ENCODE measurements at regions not wholly inside any gene's neighbourhood (a gene's known extent, or its start where the extent isn't known, plus 50 kb on each side); places are given as distances from the start of the nearest gene placed in this dataset.

GRCh38 chr5:155472780-155473179, 459.2 kb downstream of the KIF4B start:
- Histone ChIP-seq H2AFZ (ENCODE audit: low read length) (no peak overlapping the region), H3K9me2 (ENCODE audit: insufficient read depth, low read length) (no peaks in the 10 kb centered on the region), H3K4me3 (ENCODE audit: low read depth, low read length, poor library complexity, severe bottlenecking) (no peak overlapping the region), H3K27ac (ENCODE audit: low read depth, low read length, poor library complexity, severe bottlenecking) (no peak overlapping the region), H3K4me2 (ENCODE audit: low read length) (no peak overlapping the region), H3K9me3 (ENCODE audit: low read length) (no peaks in the 10 kb centered on the region), H3K79me2 (ENCODE audit: insufficient read depth, low read depth, low read length) (no peaks in the 10 kb centered on the region), H4K20me1 (ENCODE audit: insufficient read depth, low read length) (no peaks in the 10 kb centered on the region), H3K36me3 (ENCODE audit: insufficient read depth, low read length) (no peaks in the 10 kb centered on the region), H3K4me1 (ENCODE audit: insufficient read depth, low read length, poor library complexity, severe bottlenecking) (no peaks in the 10 kb centered on the region)
- ChIA-PET CTCF (ENCODE audit: unreplicated experiment) (no interaction called here), POLR2A (interaction anchor here (0.5 kb wide), 1 partner anchor 444 kb away, joined by 3 read pairs; no protein-coding TSS in a partner anchor)
- no TSS peak for BruUV-seq (replicated peaks)
- intact Hi-C loops (cut with micrococcal nuclease; ENCODE audit: unreplicated experiment), result no loop called here
- TF ChIP-seq EZH2phosphoT487 (IDR thresholded peaks at IDR 0.05; ENCODE audit: borderline replicate concordance, low read depth, low read length) (no peak), CTCF (conservative IDR thresholded peaks at IDR 0.05; ENCODE audit: low read length) (no peak)
- DNase-seq (ENCODE audit: low spot score), result no peak

GRCh38 chr5:155475318-155475717, 461.8 kb downstream of the KIF4B start:
- no peak overlapping the region for H2AFZ ChIP-seq (ENCODE audit: low read length)
- H3K4me1 ChIP-seq (ENCODE audit: insufficient read depth, low read length, poor library complexity, severe bottlenecking), result no peaks in the 10 kb centered on the region
- H3K36me3 ChIP-seq (ENCODE audit: insufficient read depth, low read length), result no peaks in the 10 kb centered on the region
- no peaks in the 10 kb centered on the region for H4K20me1 ChIP-seq (ENCODE audit: insufficient read depth, low read length)
- DNase-seq (ENCODE audit: low spot score), result no peak
- ChIA-PET CTCF (ENCODE audit: unreplicated experiment) (no interaction called here), POLR2A (no interaction called here)
- BruUV-seq (replicated peaks), result no TSS peak
- H3K9me3 ChIP-seq (ENCODE audit: low read length), result no peaks in the 10 kb centered on the region
- H3K79me2 ChIP-seq (ENCODE audit: insufficient read depth, low read depth, low read length), result no peaks in the 10 kb centered on the region
- H3K4me3 ChIP-seq (ENCODE audit: low read depth, low read length, poor library complexity, severe bottlenecking), result no peak overlapping the region
- intact Hi-C loops (cut with micrococcal nuclease; ENCODE audit: unreplicated experiment), result no loop called here
- no peak for TF ChIP-seq EZH2phosphoT487 (IDR thresholded peaks at IDR 0.05; ENCODE audit: borderline replicate concordance, low read depth, low read length)
- no peak for TF ChIP-seq CTCF (conservative IDR thresholded peaks at IDR 0.05; ENCODE audit: low read length)
- H3K27ac ChIP-seq (ENCODE audit: low read depth, low read length, poor library complexity, severe bottlenecking), result no peak overlapping the region
- H3K4me2 ChIP-seq (ENCODE audit: low read length), result no peak overlapping the region
- H3K9me2 ChIP-seq (ENCODE audit: insufficient read depth, low read length), result no peaks in the 10 kb centered on the region

- TF ChIP-seq CTCF (conservative IDR thresholded peaks at IDR 0.05; ENCODE audit: low read length) (no peak), EZH2phosphoT487 (IDR thresholded peaks at IDR 0.05; ENCODE audit: borderline replicate concordance, low read depth, low read length) (no peak)
- H3K4me2 ChIP-seq (ENCODE audit: low read length), result no peak overlapping the region
- H3K79me2 ChIP-seq (ENCODE audit: insufficient read depth, low read depth, low read length), result no peaks in the 10 kb centered on the region
- no peak overlapping the region for H2AFZ ChIP-seq (ENCODE audit: low read length)
- no peaks in the 10 kb centered on the region for H3K9me2 ChIP-seq (ENCODE audit: insufficient read depth, low read length)
- H4K20me1 ChIP-seq (ENCODE audit: insufficient read depth, low read length), result no peaks in the 10 kb centered on the region
- no peaks in the 10 kb centered on the region for H3K4me1 ChIP-seq (ENCODE audit: insufficient read depth, low read length, poor library complexity, severe bottlenecking)
- no peak overlapping the region for H3K4me3 ChIP-seq (ENCODE audit: low read depth, low read length, poor library complexity, severe bottlenecking)
- intact Hi-C loops (cut with micrococcal nuclease; ENCODE audit: unreplicated experiment), result no loop called here
- H3K9me3 ChIP-seq (ENCODE audit: low read length), result no peaks in the 10 kb centered on the region
- H3K27ac ChIP-seq (ENCODE audit: low read depth, low read length, poor library complexity, severe bottlenecking), result no peak overlapping the region
- no peaks in the 10 kb centered on the region for H3K36me3 ChIP-seq (ENCODE audit: insufficient read depth, low read length)
- POLR2A ChIA-PET, result no interaction called here
- no peak for DNase-seq (ENCODE audit: low spot score)
- no TSS peak for BruUV-seq (replicated peaks)
- CTCF ChIA-PET (ENCODE audit: unreplicated experiment), result no interaction called here
These were observed 467.2 kb downstream of the KIF4B start for GRCh38 chr5:155480731-155481131.
